Caco-2 (cell line): ENCODE measurements at regions not wholly inside any gene's neighbourhood (a gene's known extent, or its start where the extent isn't known, plus 50 kb on each side); places are given as distances from the start of the nearest gene placed in this dataset.

ENCODE experiments used
- BruUV-seq: library from RNA; stranded (reverse); fragments of 400-500 nt; replicated peaks from 2 replicates; lab custom pipeline; 2021; lab: Mats Ljungman, UMichigan
- CTCF ChIA-PET: fragments of 300-600 bp; sonication (Branson Sonifier 250); formaldehyde crosslinking; loops from one replicate; lab custom pipeline; 2022; ENCODE audit warnings: antibody characterized with exemption; lab: Charles Lee
- POLR2A ChIA-PET: fragments of 300-600 bp; sonication (Branson Sonifier 250); formaldehyde crosslinking; loops from one replicate; lab custom pipeline; 2022; ENCODE audit warnings: antibody characterized with exemption; lab: Charles Lee
- DNase-seq, 2 experiments: peaks; one replicate each; pipeline versions ENCODE4 v3.0.0 to v3.0.0-alpha.2; 2020 to 2022
- H3K27me3 ChIP-seq: replicated peaks from 2 replicates; pipeline ENCODE4 v1.6.0; 2011; ENCODE audit warnings: low read length; ENCODE audit not compliant: control insufficient read depth, insufficient read depth
- H3K36me3 ChIP-seq: 2 replicates; pipeline ENCODE4 v1.5.1; 2011; ENCODE audit warnings: low read length; ENCODE audit not compliant: control insufficient read depth, insufficient read depth
- H3K4me1 ChIP-seq: fragments of 250-450 bp; sonication (Bioruptor Pico); 2 replicates; pipeline ENCODE4 v1.5.1; 2020; ENCODE audit warnings: mild to moderate bottlenecking
- H3K4me3 ChIP-seq: 2 replicates; pipeline ENCODE4 v1.5.1; 2011; ENCODE audit warnings: low read depth, mild to moderate bottlenecking, control low read depth, low read length
- H3K9me3 ChIP-seq: fragments of 250-450 bp; sonication (Bioruptor Pico); 2 replicates; pipeline ENCODE4 v1.5.1; 2020; ENCODE audit warnings: mild to moderate bottlenecking, moderate library complexity
- H3K27ac Mint-ChIP-seq: one replicate; pipeline ENCODE4 v1.8.0; 2022; ENCODE audit warnings: mixed read lengths; ENCODE audit not compliant: unreplicated experiment
- H3K27me3 Mint-ChIP-seq: one replicate; pipeline ENCODE4 v1.8.0; 2022; ENCODE audit warnings: mixed read lengths; ENCODE audit not compliant: insufficient read depth, unreplicated experiment
- H3K36me3 Mint-ChIP-seq: one replicate; pipeline ENCODE4 v1.8.0; 2022; ENCODE audit warnings: mild to moderate bottlenecking, mixed read lengths; ENCODE audit not compliant: insufficient read depth, unreplicated experiment
- H3K4me1 Mint-ChIP-seq: one replicate; pipeline ENCODE4 v1.8.0; 2022; ENCODE audit warnings: low read depth, mixed read lengths; ENCODE audit not compliant: unreplicated experiment
- H3K4me3 Mint-ChIP-seq: one replicate; pipeline ENCODE4 v1.8.0; 2022; ENCODE audit warnings: mild to moderate bottlenecking, moderate library complexity, mixed read lengths; ENCODE audit not compliant: unreplicated experiment
- H3K9me3 Mint-ChIP-seq: one replicate; pipeline ENCODE4 v1.8.0; 2022; ENCODE audit warnings: mixed read lengths; ENCODE audit not compliant: unreplicated experiment
- CTCF ChIP-seq, 2 experiments: fragments of 200-600 bp in 1 of 2; IDR thresholded peaks; 1 replicate in 1 of 2; 2 replicates in 1 of 2; pipeline versions ENCODE4 v1.5.1 to v1.8.0; 2011 to 2022; ENCODE audit warnings: antibody characterized with exemption in 1 of 2, control low read depth in 1 of 2, inconsistent platforms in 1 of 2, low read depth in 1 of 2, low read length in 1 of 2, mild to moderate bottlenecking in 1 of 2, moderate library complexity in 1 of 2; ENCODE audit not compliant: insufficient read depth in 1 of 2, severe bottlenecking in 1 of 2, unreplicated experiment in 1 of 2
- intact Hi-C: fragments of 100-400 bp; cut with micrococcal nuclease; formaldehyde crosslinking; loops from one replicate; pipeline ENCODE4 v1.10.0; 2022; ENCODE audit not compliant: unreplicated experiment

GRCh38 chr12:98352835-98353234 lies 162.6 kb upstream of the TMPO start:
- no peak overlapping the region for H3K27ac Mint-ChIP-seq
- no peak overlapping the region for H3K4me3 Mint-ChIP-seq

GRCh38 chr12:98354520-98355035 lies 160.8 kb upstream of the TMPO start:
- Mint-ChIP-seq H3K27ac (no peak overlapping the region), H3K36me3 (no peaks in the 10 kb centered on the region), H3K4me1 (no peaks in the 10 kb centered on the region), H3K27me3 (no peaks in the 10 kb centered on the region), H3K4me3 (no peak overlapping the region), H3K9me3 (no peaks in the 10 kb centered on the region)
- no peak overlapping the region for H3K4me3 ChIP-seq
- TF ChIP-seq CTCF (IDR thresholded peaks at IDR 0.05; ENCODE audit: insufficient read depth in 1 of 2, low read depth in 1 of 2, low read length in 1 of 2, severe bottlenecking in 1 of 2, unreplicated experiment in 1 of 2) = no peak
- no peaks in the 10 kb centered on the region for H3K27me3 ChIP-seq
- BruUV-seq = no TSS peak
- peaks cover 5% of the 10 kb centered on the region; the same call in 1 of the 2 replicates for H3K4me1 ChIP-seq
- intact Hi-C loops = no loop called here
- no peak for DNase-seq
- CTCF ChIA-PET = no interaction called here
- no peaks in the 10 kb centered on the region for H3K36me3 ChIP-seq
- POLR2A ChIA-PET = no interaction called here
- no peaks in the 10 kb centered on the region for H3K9me3 ChIP-seq

More at GRCh38 chr12:98352835-98353234, 162.6 kb upstream of the TMPO start:
- Histone ChIP-seq H3K4me3 (no peak overlapping the region), H3K27me3 (no peaks in the 10 kb centered on the region), H3K4me1 (peaks cover 5% of the 10 kb centered on the region; the same call in 1 of the 2 replicates), H3K9me3 (no peaks in the 10 kb centered on the region), H3K36me3 (no peaks in the 10 kb centered on the region)
- ChIA-PET CTCF (no interaction called here), POLR2A (no interaction called here)
- intact Hi-C loops = no loop called here
- TF ChIP-seq CTCF (IDR thresholded peaks at IDR 0.05; ENCODE audit: insufficient read depth in 1 of 2, low read depth in 1 of 2, low read length in 1 of 2, severe bottlenecking in 1 of 2, unreplicated experiment in 1 of 2) = no peak
- no TSS peak for BruUV-seq
- DNase-seq = no peak
- Mint-ChIP-seq H3K27me3 (no peaks in the 10 kb centered on the region), H3K9me3 (no peaks in the 10 kb centered on the region), H3K36me3 (no peaks in the 10 kb centered on the region), H3K4me1 (no peaks in the 10 kb centered on the region)

- no peak for DNase-seq
- ChIA-PET CTCF (no interaction called here), POLR2A (no interaction called here)
- H3K36me3 Mint-ChIP-seq = no peaks in the 10 kb centered on the region
- Histone ChIP-seq H3K9me3 (no peaks in the 10 kb centered on the region), H3K4me1 (peaks cover 5% of the 10 kb centered on the region; the same call in 1 of the 2 replicates), H3K27me3 (no peaks in the 10 kb centered on the region), H3K4me3 (no peak overlapping the region), H3K36me3 (no peaks in the 10 kb centered on the region)
- no peaks in the 10 kb centered on the region for H3K4me1 Mint-ChIP-seq
- H3K27ac Mint-ChIP-seq = no peak overlapping the region
- no peaks in the 10 kb centered on the region for H3K9me3 Mint-ChIP-seq
- intact Hi-C loops = no loop called here
- no peak for TF ChIP-seq CTCF (IDR thresholded peaks at IDR 0.05; ENCODE audit: insufficient read depth in 1 of 2, low read depth in 1 of 2, low read length in 1 of 2, severe bottlenecking in 1 of 2, unreplicated experiment in 1 of 2)
- no TSS peak for BruUV-seq
- H3K4me3 Mint-ChIP-seq = no peak overlapping the region
- H3K27me3 Mint-ChIP-seq = no peaks in the 10 kb centered on the region
Observed at GRCh38 chr12:98355322-98355721, 160.1 kb upstream of the TMPO start.
